Nephron progenitor cell (in vitro differentiated cells): ENCODE measurements at regions not wholly inside any gene's neighbourhood (a gene's known extent, or its start where the extent isn't known, plus 50 kb on each side); places are given as distances from the start of the nearest gene placed in this dataset.

ENCODE experiments used
- DNase-seq: peaks from one replicate; pipeline ENCODE4 v3.0.0; 2021
- H3K27ac Mint-ChIP-seq: 2 replicates; pipeline ENCODE4 v1.8.0; 2021; ENCODE audit warnings: mild to moderate bottlenecking, moderate library complexity, mixed read lengths
- H3K27me3 Mint-ChIP-seq: 2 replicates; pipeline ENCODE4 v1.8.0; 2021; ENCODE audit warnings: mild to moderate bottlenecking, low read depth, mixed read lengths; ENCODE audit not compliant: poor library complexity
- H3K36me3 Mint-ChIP-seq: 2 replicates; pipeline ENCODE4 v1.8.0; 2021; ENCODE audit warnings: low read depth, mixed read lengths
- H3K4me1 Mint-ChIP-seq: 2 replicates; pipeline ENCODE4 v1.8.0; 2021; ENCODE audit warnings: mixed read lengths
- H3K4me3 Mint-ChIP-seq: 2 replicates; pipeline ENCODE4 v1.8.0; 2021; ENCODE audit warnings: mild to moderate bottlenecking, moderate library complexity, mixed read lengths
- H3K9me3 Mint-ChIP-seq: 2 replicates; pipeline ENCODE4 v1.8.0; 2021; ENCODE audit warnings: mild to moderate bottlenecking, moderate library complexity, mixed read lengths
- TF ChIP-seq, protein P1 (sequence below): fragments of 200-600 bp; sonication (generic); IDR thresholded peaks from 2 replicates; pipeline ENCODE4 v1.5.0; 2021; ENCODE audit warnings: antibody characterized with exemption

DNA sequence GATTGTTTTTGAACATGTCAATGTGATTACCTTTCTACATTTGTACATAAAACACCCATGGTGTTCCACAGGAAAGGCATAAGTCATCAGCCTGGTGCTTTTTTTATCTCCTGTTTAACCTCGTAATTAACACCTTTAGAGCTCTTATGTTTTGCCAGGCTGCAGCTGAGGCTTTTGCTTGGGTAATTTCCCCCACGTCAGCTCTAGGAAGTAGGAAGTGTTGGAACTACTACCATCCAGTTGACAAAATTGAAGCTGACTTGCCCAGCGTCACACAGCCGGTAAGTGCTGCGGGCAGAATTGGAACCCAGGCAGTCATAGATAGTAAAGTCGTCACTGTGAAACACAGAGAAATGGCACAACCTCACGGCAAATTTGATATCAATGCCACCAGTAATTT lies 86.6 kb upstream of the BMP2 start:
- TF ChIP-seq, protein P1, sequence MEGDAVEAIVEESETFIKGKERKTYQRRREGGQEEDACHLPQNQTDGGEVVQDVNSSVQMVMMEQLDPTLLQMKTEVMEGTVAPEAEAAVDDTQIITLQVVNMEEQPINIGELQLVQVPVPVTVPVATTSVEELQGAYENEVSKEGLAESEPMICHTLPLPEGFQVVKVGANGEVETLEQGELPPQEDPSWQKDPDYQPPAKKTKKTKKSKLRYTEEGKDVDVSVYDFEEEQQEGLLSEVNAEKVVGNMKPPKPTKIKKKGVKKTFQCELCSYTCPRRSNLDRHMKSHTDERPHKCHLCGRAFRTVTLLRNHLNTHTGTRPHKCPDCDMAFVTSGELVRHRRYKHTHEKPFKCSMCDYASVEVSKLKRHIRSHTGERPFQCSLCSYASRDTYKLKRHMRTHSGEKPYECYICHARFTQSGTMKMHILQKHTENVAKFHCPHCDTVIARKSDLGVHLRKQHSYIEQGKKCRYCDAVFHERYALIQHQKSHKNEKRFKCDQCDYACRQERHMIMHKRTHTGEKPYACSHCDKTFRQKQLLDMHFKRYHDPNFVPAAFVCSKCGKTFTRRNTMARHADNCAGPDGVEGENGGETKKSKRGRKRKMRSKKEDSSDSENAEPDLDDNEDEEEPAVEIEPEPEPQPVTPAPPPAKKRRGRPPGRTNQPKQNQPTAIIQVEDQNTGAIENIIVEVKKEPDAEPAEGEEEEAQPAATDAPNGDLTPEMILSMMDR: no peak
- H3K36me3 Mint-ChIP-seq: no peaks in the 10 kb centered on the region
- H3K27ac Mint-ChIP-seq: no peak overlapping the region
- no peaks in the 10 kb centered on the region for H3K4me1 Mint-ChIP-seq
- no peak for DNase-seq
- H3K9me3 Mint-ChIP-seq: no peaks in the 10 kb centered on the region
- peaks cover 5% of the 10 kb centered on the region for H3K27me3 Mint-ChIP-seq
- H3K4me3 Mint-ChIP-seq: no peak overlapping the region

DNA sequence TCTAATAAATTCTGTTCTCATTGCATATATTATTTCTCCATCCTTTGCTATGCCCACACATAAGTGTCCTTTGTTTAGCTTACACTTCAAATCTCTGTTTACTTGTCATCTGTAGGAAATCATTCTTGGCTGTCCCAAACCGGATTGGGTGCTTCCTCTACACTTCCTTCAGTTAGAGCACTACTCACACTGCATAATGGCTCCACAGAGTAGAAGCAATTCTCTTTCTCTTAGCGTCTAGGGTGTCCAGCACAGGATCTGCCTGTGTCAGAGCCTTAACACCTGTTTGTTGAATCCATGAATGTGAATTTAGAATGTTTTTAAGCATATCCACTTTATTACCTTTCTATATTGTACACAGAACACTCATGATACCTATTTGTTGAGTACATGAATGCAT lies 87.0 kb upstream of the BMP2 start:
- H3K27ac Mint-ChIP-seq: no peak overlapping the region
- no peaks in the 10 kb centered on the region for H3K9me3 Mint-ChIP-seq
- DNase-seq: no peak
- H3K4me1 Mint-ChIP-seq: no peaks in the 10 kb centered on the region
- no peak overlapping the region for H3K4me3 Mint-ChIP-seq
- H3K36me3 Mint-ChIP-seq: no peaks in the 10 kb centered on the region
- H3K27me3 Mint-ChIP-seq: peaks cover 5% of the 10 kb centered on the region
- TF ChIP-seq, protein P1: no peak

DNA sequence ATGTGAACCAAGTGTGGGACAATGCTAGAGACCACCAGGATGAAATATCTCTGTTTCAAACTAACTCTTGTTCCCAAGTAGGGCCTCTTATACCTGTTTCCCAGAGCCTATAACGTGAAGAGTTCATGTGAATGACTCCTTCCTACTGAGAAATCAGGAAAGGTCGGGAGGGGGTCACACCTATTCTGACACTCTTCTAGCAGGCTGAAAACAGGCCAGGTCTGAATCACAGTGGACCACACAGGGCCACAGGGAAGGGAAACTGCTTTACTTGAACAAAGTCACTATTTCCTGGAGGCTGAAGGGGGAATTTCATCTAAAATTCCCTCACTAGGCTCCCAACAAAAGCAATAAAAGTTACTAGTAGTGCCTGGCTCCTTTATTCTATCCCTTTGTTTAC lies 88.4 kb upstream of the BMP2 start:
- TF ChIP-seq, protein P1: no peak
- Mint-ChIP-seq H3K36me3 (no peaks in the 10 kb centered on the region), H3K4me1 (no peaks in the 10 kb centered on the region), H3K9me3 (no peaks in the 10 kb centered on the region), H3K27ac (no peak overlapping the region), H3K27me3 (peaks cover 5% of the 10 kb centered on the region), H3K4me3 (no peak overlapping the region)
- DNase-seq: no peak

GRCh38 chr20:6678101-6678500 lies 89.4 kb upstream of the BMP2 start:
- TF ChIP-seq, protein P1: no peak
- H3K4me1 Mint-ChIP-seq: no peaks in the 10 kb centered on the region
- H3K4me3 Mint-ChIP-seq: no peak overlapping the region
- no peaks in the 10 kb centered on the region for H3K9me3 Mint-ChIP-seq
- peaks cover 7% of the 10 kb centered on the region for H3K27me3 Mint-ChIP-seq
- no peak overlapping the region for H3K27ac Mint-ChIP-seq
- no peaks in the 10 kb centered on the region for H3K36me3 Mint-ChIP-seq
- DNase-seq: no peak

DNA sequence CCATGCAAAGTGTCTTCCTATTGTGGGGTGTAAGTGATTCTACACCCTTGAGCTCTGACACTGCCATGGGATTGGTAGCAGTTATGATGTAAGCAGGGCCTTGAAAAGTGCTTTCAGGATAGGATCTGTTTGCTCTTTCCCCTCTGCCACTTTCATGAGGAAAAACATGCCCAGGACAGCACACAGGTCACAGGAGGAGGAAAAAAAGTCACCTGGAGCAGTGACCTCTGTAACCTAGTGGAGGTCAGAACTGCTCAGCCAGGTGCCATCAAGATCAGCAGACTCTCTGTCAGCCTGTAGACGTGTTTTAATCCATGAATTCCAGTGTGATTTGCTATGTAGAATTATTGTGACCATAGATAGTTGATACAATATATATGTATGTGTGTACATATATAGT lies 92.7 kb upstream of the BMP2 start:
- no peak for DNase-seq
- Mint-ChIP-seq H3K36me3 (no peaks in the 10 kb centered on the region), H3K4me3 (no peak overlapping the region), H3K9me3 (no peaks in the 10 kb centered on the region), H3K27me3 (peaks cover 17% of the 10 kb centered on the region), H3K27ac (no peak overlapping the region), H3K4me1 (no peaks in the 10 kb centered on the region)
- TF ChIP-seq, protein P1: no peak

- Mint-ChIP-seq H3K36me3 (no peaks in the 10 kb centered on the region), H3K27ac (no peak overlapping the region), H3K4me3 (no peak overlapping the region), H3K4me1 (no peaks in the 10 kb centered on the region), H3K9me3 (no peaks in the 10 kb centered on the region), H3K27me3 (peaks cover 13% of the 10 kb centered on the region)
- no peak for DNase-seq
- TF ChIP-seq, protein P1: no peak
These were observed 94.4 kb upstream of the BMP2 start for GRCh38 chr20:6673071-6673470.
